ENCODE measurements at regions not wholly inside any gene's neighbourhood (a gene's known extent, or its start where the extent isn't known, plus 50 kb on each side); places are given as distances from the start of the nearest gene placed in this dataset.

GRCh38 chr9:115193777-115194176, 75.8 kb upstream of the TNC start:
- H3K4me2 ChIP-seq (ENCODE audit: low read depth, low read length) = no peak overlapping the region
- no peak overlapping the region for H3K9ac ChIP-seq (ENCODE audit: insufficient read depth, low read depth, low read length)
- ATAC-seq (no peak), FAIRE-seq (no peak), DNase-seq (ENCODE audit: low spot score) (no peak)
- H3K27me3 ChIP-seq (ENCODE audit: control insufficient read depth in 1 of 2, insufficient read depth in 2 of 2, low read length in 2 of 2) = no peaks in the 10 kb centered on the region
- no TSS peak for BruUV-seq (replicated peaks)
- WGBS (ENCODE audit: low lambda C conversion rate) = 19% methylated on average over 4 of the region's 4 CpGs
- no peaks in the 10 kb centered on the region for H3K79me2 ChIP-seq (ENCODE audit: insufficient read depth, low read length)
- no peak overlapping the region for H3K4me3 ChIP-seq (replicated peaks in 1 of 3; ENCODE audit: insufficient read depth in 1 of 3, low read depth in 2 of 3, low read length in 3 of 3)
- no peaks in the 10 kb centered on the region for H4K20me1 ChIP-seq (ENCODE audit: insufficient read depth, low read length)
- no peaks in the 10 kb centered on the region for H3K4me1 ChIP-seq (ENCODE audit: insufficient read depth, low read length)
- in situ Hi-C loops (cut with HindIII; ENCODE audit: extremely low pct_ligation_motif_present, low pct_unique_long_range_greater_than_20kb) (no loop called here), intact Hi-C loops (cut with micrococcal nuclease; ENCODE audit: unreplicated experiment) (no loop called here)
- ChIA-PET CTCF (ENCODE audit: low intra/inter-chr PET ratio, low total read pairs) (no interaction called here), POLR2A (no interaction called here)
- H3K9me3 ChIP-seq (ENCODE audit: low read length) = no peaks in the 10 kb centered on the region
- no peak overlapping the region for H2AFZ ChIP-seq (ENCODE audit: low read length)
- no peak overlapping the region for H3K27ac ChIP-seq (ENCODE audit: extremely low read length, insufficient read depth, low read length)
- H3K36me3 ChIP-seq (replicated peaks in 1 of 2; ENCODE audit: control insufficient read depth in 1 of 2, insufficient read depth in 2 of 2, low read length in 2 of 2) = no peaks in the 10 kb centered on the region
- TF ChIP-seq, protein P1, sequence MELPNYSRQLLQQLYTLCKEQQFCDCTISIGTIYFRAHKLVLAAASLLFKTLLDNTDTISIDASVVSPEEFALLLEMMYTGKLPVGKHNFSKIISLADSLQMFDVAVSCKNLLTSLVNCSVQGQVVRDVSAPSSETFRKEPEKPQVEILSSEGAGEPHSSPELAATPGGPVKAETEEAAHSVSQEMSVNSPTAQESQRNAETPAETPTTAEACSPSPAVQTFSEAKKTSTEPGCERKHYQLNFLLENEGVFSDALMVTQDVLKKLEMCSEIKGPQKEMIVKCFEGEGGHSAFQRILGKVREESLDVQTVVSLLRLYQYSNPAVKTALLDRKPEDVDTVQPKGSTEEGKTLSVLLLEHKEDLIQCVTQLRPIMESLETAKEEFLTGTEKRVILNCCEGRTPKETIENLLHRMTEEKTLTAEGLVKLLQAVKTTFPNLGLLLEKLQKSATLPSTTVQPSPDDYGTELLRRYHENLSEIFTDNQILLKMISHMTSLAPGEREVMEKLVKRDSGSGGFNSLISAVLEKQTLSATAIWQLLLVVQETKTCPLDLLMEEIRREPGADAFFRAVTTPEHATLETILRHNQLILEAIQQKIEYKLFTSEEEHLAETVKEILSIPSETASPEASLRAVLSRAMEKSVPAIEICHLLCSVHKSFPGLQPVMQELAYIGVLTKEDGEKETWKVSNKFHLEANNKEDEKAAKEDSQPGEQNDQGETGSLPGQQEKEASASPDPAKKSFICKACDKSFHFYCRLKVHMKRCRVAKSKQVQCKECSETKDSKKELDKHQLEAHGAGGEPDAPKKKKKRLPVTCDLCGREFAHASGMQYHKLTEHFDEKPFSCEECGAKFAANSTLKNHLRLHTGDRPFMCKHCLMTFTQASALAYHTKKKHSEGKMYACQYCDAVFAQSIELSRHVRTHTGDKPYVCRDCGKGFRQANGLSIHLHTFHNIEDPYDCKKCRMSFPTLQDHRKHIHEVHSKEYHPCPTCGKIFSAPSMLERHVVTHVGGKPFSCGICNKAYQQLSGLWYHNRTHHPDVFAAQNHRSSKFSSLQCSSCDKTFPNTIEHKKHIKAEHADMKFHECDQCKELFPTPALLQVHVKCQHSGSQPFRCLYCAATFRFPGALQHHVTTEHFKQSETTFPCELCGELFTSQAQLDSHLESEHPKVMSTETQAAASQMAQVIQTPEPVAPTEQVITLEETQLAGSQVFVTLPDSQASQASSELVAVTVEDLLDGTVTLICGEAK (IDR thresholded peaks at IDR 0.05) = no peak
- TF ChIP-seq, protein P1 (CRISPR knock-in tag; IDR thresholded peaks at IDR 0.05) = no peak
- no peak for TF ChIP-seq HOXA7 (CRISPR knock-in tag; IDR thresholded peaks at IDR 0.05)
- no peak for TF ChIP-seq PHF5A (CRISPR knock-in tag; IDR thresholded peaks at IDR 0.05; ENCODE audit: low read depth, unreplicated experiment)
- TF ChIP-seq KLF12 (CRISPR knock-in tag; IDR thresholded peaks at IDR 0.05; ENCODE audit: borderline replicate concordance) = no peak
- TF ChIP-seq ZNF775 (CRISPR knock-in tag; IDR thresholded peaks at IDR 0.05; ENCODE audit: borderline replicate concordance) = no peak
- TF ChIP-seq, protein P2, sequence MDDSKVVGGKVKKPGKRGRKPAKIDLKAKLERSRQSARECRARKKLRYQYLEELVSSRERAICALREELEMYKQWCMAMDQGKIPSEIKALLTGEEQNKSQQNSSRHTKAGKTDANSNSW (CRISPR knock-in tag; IDR thresholded peaks at IDR 0.05; ENCODE audit: borderline replicate concordance) = no peak
- no peak for TF ChIP-seq FOXJ3 (CRISPR knock-in tag; IDR thresholded peaks at IDR 0.05; ENCODE audit: borderline replicate concordance)
- TF ChIP-seq ZNF576 (CRISPR knock-in tag; IDR thresholded peaks at IDR 0.05) = no peak
- TF ChIP-seq, protein P3, sequence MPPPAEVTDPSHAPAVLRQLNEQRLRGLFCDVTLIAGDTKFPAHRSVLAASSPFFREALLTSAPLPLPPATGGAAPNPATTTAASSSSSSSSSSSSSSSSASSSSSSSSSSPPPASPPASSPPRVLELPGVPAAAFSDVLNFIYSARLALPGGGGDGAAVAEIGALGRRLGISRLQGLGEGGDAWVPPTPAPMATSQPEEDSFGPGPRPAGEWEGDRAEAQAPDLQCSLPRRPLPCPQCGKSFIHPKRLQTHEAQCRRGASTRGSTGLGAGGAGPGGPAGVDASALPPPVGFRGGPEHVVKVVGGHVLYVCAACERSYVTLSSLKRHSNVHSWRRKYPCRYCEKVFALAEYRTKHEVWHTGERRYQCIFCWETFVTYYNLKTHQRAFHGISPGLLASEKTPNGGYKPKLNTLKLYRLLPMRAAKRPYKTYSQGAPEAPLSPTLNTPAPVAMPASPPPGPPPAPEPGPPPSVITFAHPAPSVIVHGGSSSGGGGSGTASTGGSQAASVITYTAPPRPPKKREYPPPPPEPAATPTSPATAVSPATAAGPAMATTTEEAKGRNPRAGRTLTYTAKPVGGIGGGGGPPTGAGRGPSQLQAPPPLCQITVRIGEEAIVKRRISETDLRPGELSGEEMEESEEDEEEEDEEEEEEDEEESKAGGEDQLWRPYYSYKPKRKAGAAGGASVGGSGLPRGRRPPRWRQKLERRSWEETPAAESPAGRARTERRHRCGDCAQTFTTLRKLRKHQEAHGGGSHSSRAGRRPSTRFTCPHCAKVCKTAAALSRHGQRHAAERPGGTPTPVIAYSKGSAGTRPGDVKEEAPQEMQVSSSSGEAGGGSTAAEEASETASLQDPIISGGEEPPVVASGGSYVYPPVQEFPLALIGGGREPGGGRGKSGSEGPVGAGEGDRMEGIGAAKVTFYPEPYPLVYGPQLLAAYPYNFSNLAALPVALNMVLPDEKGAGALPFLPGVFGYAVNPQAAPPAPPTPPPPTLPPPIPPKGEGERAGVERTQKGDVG (CRISPR knock-in tag; IDR thresholded peaks at IDR 0.05; ENCODE audit: borderline replicate concordance) = no peak
